Panc1 (cell line): ENCODE measurements at regions not wholly inside any gene's neighbourhood (a gene's known extent, or its start where the extent isn't known, plus 50 kb on each side); places are given as distances from the start of the nearest gene placed in this dataset.

Source experiments
- ATAC-seq: fragments of 200-7000 bp; cut with Tn5 transposase; 2 replicates; pipeline ENCODE4 v1.9.1; 2020; ENCODE audit warnings: mild to moderate bottlenecking, moderate library complexity
- BruUV-seq: library from RNA; stranded (reverse); fragments of 400-500 nt; replicated peaks from 2 replicates; lab custom pipeline; 2021; lab: Mats Ljungman, UMichigan
- CTCF ChIA-PET: fragments of 300-600 bp; sonication (Branson Sonifier 250); formaldehyde crosslinking; loops from one replicate; lab custom pipeline; 2022; ENCODE audit warnings: antibody characterized with exemption; lab: Charles Lee
- POLR2A ChIA-PET: fragments of 300-600 bp; sonication (Branson Sonifier 250); formaldehyde crosslinking; loops from one replicate; lab custom pipeline; 2022; ENCODE audit warnings: antibody characterized with exemption; lab: Charles Lee
- DNase-seq: peaks from one replicate; pipeline ENCODE4 v3.0.0-alpha.2; 2010; ENCODE audit warnings: low read depth, low spot score
- H3K27ac ChIP-seq: 2 replicates; pipeline ENCODE4 v1.5.1; 2011; ENCODE audit warnings: mild to moderate bottlenecking, low read length, inconsistent platforms
- H3K27me3 ChIP-seq: fragments of 200-500 bp; sonication (Bioruptor generic); 2 replicates; pipeline ENCODE4 v1.6.0; 2014; ENCODE audit warnings: low read length, inconsistent platforms; ENCODE audit not compliant: control insufficient read depth, insufficient read depth
- H3K36me3 ChIP-seq: fragments of 200-500 bp; sonication (Bioruptor generic); 2 replicates; pipeline ENCODE4 v1.5.1; 2014; ENCODE audit warnings: inconsistent platforms, mild to moderate bottlenecking, low read length, moderate library complexity; ENCODE audit not compliant: control insufficient read depth, insufficient read depth
- H3K4me1 ChIP-seq: 2 replicates; pipeline ENCODE4 v1.5.1; 2011; ENCODE audit warnings: inconsistent platforms, mild to moderate bottlenecking, low read length, moderate library complexity; ENCODE audit not compliant: control insufficient read depth, insufficient read depth
- H3K4me3 ChIP-seq, 2 experiments: 2 replicates each; pipeline ENCODE4 v1.5.1; 2011 to 2012; ENCODE audit warnings: low read depth in 2 of 2, low read length in 2 of 2, mild to moderate bottlenecking in 2 of 2, inconsistent platforms in 1 of 2, moderate library complexity in 1 of 2
- H3K9me3 ChIP-seq: fragments of 200-500 bp; sonication (Bioruptor generic); 2 replicates; pipeline ENCODE4 v1.5.1; 2014; ENCODE audit warnings: low read depth, mild to moderate bottlenecking, inconsistent platforms, low read length, moderate library complexity; ENCODE audit not compliant: control insufficient read depth, insufficient read depth
- CTCF ChIP-seq: fragments of 450-650 bp; IDR thresholded peaks from 2 replicates; pipeline ENCODE4 v1.5.1; 2017; ENCODE audit warnings: mild to moderate bottlenecking
- POLR2AphosphoS5 ChIP-seq: IDR thresholded peaks from 2 replicates; pipeline ENCODE4 v1.6.1; 2012; ENCODE audit warnings: mild to moderate bottlenecking, low read depth, low read length, moderate library complexity
- REST ChIP-seq, 2 experiments: IDR thresholded peaks; 2 replicates each; pipeline ENCODE4 v1.6.1; 2011 to 2012; ENCODE audit warnings: low read depth in 2 of 2, control low read depth in 1 of 2, low read length in 1 of 2, mild to moderate bottlenecking in 1 of 2, moderate library complexity in 1 of 2; ENCODE audit not compliant: insufficient read depth in 1 of 2
- SIN3A ChIP-seq: IDR thresholded peaks from 2 replicates; pipeline ENCODE4 v1.6.1; 2012; ENCODE audit warnings: low read depth, mild to moderate bottlenecking, low read length, moderate library complexity, borderline replicate concordance; ENCODE audit not compliant: insufficient read depth
- TCF7L2 ChIP-seq: IDR thresholded peaks from 2 replicates; pipeline ENCODE4 v1.6.1; 2011; ENCODE audit warnings: mild to moderate bottlenecking, low read depth, low read length, inconsistent platforms
- in situ Hi-C: cut with HindIII; loops from 2 replicates; pipeline ENCODE4 v1.10.0; 2016; ENCODE audit warnings: low sequenced_read_pairs, low pct_unique_long_range_greater_than_20kb
- intact Hi-C: fragments of 100-400 bp; cut with micrococcal nuclease; formaldehyde crosslinking; loops from one replicate; pipeline ENCODE4 v1.10.0; 2022; ENCODE audit not compliant: unreplicated experiment

GRCh38 chr16:72226136-72226535 lies 54.2 kb upstream of the PMFBP1 start:
- no peaks in the 10 kb centered on the region for H3K27me3 ChIP-seq
- no peak overlapping the region for H3K27ac ChIP-seq
- POLR2A ChIA-PET: no interaction called here
- intact Hi-C loops: no loop called here
- in situ Hi-C loops: no loop called here
- H3K4me3 ChIP-seq: no peak overlapping the region
- DNase-seq: no peak
- H3K4me1 ChIP-seq: no peaks in the 10 kb centered on the region
- no peaks in the 10 kb centered on the region for H3K9me3 ChIP-seq
- no peak for ATAC-seq
- CTCF ChIA-PET: no interaction called here
- TF ChIP-seq TCF7L2 (no peak), SIN3A (no peak), POLR2AphosphoS5 (no peak), REST (IDR thresholded peaks at IDR 0.05; ENCODE audit: insufficient read depth in 1 of 2, low read depth in 2 of 2, low read length in 1 of 2) (no peak), CTCF (no peak)
- no TSS peak for BruUV-seq
- H3K36me3 ChIP-seq: no peaks in the 10 kb centered on the region

GRCh38 chr16:72224260-72224768 lies 52.4 kb upstream of the PMFBP1 start:
- in situ Hi-C loops: no loop called here
- no peak for TF ChIP-seq POLR2AphosphoS5
- no peaks in the 10 kb centered on the region for H3K4me1 ChIP-seq
- no TSS peak for BruUV-seq
- no peaks in the 10 kb centered on the region for H3K9me3 ChIP-seq
- no peaks in the 10 kb centered on the region for H3K27me3 ChIP-seq
- CTCF ChIA-PET: no interaction called here
- ATAC-seq (no peak), DNase-seq (no peak)
- H3K4me3 ChIP-seq: no peak overlapping the region
- POLR2A ChIA-PET: no interaction called here
- H3K36me3 ChIP-seq: no peaks in the 10 kb centered on the region
- no peak overlapping the region for H3K27ac ChIP-seq
- intact Hi-C loops: no loop called here

GRCh38 chr16:72222503-72222902 lies 50.5 kb upstream of the PMFBP1 start:
- ATAC-seq (no peak), DNase-seq (no peak)
- Histone ChIP-seq H3K36me3 (no peaks in the 10 kb centered on the region), H3K9me3 (no peaks in the 10 kb centered on the region), H3K27ac (no peak overlapping the region), H3K4me1 (no peaks in the 10 kb centered on the region), H3K4me3 (no peak overlapping the region), H3K27me3 (no peaks in the 10 kb centered on the region)
- POLR2A ChIA-PET: no interaction called here
- intact Hi-C loops (no loop called here), in situ Hi-C loops (no loop called here)
- TF ChIP-seq SIN3A (no peak), POLR2AphosphoS5 (no peak), REST (IDR thresholded peaks at IDR 0.05; ENCODE audit: insufficient read depth in 1 of 2, low read depth in 2 of 2, low read length in 1 of 2) (no peak), CTCF (no peak), TCF7L2 (no peak)
- no TSS peak for BruUV-seq
- CTCF ChIA-PET: no interaction called here
